GM13977 (cell line): ENCODE measurements at regions not wholly inside any gene's neighbourhood (a gene's known extent, or its start where the extent isn't known, plus 50 kb on each side); places are given as distances from the start of the nearest gene placed in this dataset.

Experiments
- DNase-seq: peaks from one replicate; pipeline ENCODE4 v3.0.0; 2012; ENCODE audit warnings: low spot score
- CTCF ChIP-seq: IDR thresholded peaks from 2 replicates; pipeline ENCODE4 v1.5.1; 2012; ENCODE audit warnings: mild to moderate bottlenecking, control low read depth; ENCODE audit not compliant: insufficient read depth; ENCODE audit errors: extremely low read depth, missing control alignments
- in situ Hi-C: fragments of 300-500 bp; cut with MboI; formaldehyde crosslinking; loops from one replicate; pipeline ENCODE4 v1.12.0; 2022; ENCODE audit warnings: low sequenced_read_pairs, low pct_unique_long_range_greater_than_20kb, mixed read lengths, inconsistent platforms; ENCODE audit not compliant: unreplicated experiment

- TF ChIP-seq CTCF = no peak
- no peak for DNase-seq
- in situ Hi-C loops = no loop called here
These were observed 198.7 kb downstream of the GPX5 start for GRCh38 chr6:28724395-28724794.

DNA sequence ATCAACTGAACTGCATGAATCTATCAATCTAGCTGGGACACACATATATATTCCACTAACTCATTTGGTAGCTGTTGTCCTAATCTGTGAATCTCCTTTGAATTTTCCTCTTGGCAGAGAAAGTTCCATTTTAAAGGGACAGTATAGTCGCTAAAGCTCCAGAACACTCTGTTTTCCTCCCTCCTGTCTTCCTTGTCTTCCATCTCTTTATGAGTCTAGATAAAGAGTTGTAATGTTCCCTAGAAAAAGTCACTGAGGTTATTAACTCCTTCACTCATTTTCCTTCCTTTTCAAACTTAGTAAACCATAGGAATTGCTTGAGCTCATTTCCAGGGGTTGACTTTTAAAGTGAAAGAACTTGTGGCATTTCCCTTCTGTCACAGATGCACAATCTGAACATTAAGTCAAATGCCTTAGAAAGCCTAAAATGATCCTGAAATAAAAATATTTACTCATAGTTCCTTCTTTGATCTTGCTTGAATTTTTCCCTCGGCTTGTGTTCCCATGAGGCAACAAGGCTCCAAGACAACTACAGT is 198.4 kb downstream of the TRIM27 start:
- no peak for DNase-seq
- TF ChIP-seq CTCF = no peak
- in situ Hi-C loops = no loop called here

GRCh38 chr6:28725890-28726348 is 197.9 kb downstream of the TRIM27 start:
- TF ChIP-seq CTCF = no peak
- in situ Hi-C loops = no loop called here
- no peak for DNase-seq

DNA sequence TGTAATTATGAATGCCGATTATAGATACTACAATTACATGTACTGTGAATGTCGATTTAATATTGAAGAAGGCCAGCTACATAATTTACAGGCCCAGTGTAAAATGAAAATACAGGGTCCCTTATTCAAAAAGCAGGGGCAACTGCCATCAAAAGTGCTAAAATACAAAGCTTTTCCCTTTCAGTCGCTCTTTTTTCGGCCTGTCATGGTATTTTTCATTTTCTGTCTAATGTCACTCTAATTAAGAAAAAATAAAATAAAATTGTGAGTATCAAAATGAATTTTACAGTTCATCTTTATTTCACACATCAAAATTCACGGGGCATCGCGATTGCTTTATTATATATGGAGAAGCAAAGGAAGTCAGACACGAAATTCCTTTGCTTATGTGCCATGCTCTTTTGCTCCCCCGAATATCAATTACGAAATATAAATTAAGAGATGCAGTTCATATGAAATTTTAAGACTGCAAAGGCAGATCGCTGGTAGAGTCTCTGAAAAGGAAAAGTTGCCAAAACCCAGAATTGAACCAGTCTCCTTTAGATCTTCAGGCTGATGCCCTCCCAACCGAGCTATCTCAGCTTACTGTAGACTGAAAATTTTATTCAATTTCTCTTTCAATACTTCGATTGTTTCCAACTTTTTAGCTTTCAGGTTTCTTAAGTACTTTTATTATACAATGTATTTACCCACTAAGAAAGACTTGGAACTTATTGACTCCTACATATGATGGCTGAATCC is 197.0 kb downstream of the TRIM27 start:
- in situ Hi-C loops = no loop called here
- no peak for DNase-seq

GRCh38 chr6:28727559-28728211 is 196.1 kb downstream of the TRIM27 start:
- no peak for TF ChIP-seq CTCF

More for the DNA sequence above, 197.0 kb downstream of the TRIM27 start:
- no peak for TF ChIP-seq CTCF

GRCh38 chr6:28729501-28730402 is 194.0 kb downstream of the TRIM27 start:
- no peak for DNase-seq
- TF ChIP-seq CTCF = no peak
- in situ Hi-C loops = no loop called here

More at GRCh38 chr6:28727559-28728211, 196.1 kb downstream of the TRIM27 start:
- no peak for DNase-seq
- in situ Hi-C loops = no loop called here
